ENCODE measurements at regions not wholly inside any gene's neighbourhood (a gene's known extent, or its start where the extent isn't known, plus 50 kb on each side); places are given as distances from the start of the nearest gene placed in this dataset.

DNA sequence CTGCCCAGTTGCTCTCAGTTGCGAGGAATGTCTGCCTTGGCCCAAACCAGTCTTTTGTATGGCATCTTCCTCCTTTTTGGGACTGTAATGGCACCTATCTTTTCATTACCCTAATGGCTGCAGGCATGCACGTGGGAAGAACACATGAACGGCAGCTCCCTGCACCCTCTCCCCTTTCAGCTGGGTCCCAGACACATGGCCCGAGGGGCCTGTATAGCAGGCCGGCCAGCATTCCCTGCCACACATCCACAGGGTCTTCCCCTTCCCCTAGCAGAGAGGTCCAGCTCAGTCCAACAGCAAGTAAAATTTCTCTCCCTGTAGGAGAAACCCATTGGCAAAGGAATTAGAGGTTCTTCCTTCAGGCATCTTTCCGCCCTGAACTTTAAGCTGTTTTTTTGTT lies 829.1 kb upstream of the AGA start:
- TF ChIP-seq, protein P1, sequence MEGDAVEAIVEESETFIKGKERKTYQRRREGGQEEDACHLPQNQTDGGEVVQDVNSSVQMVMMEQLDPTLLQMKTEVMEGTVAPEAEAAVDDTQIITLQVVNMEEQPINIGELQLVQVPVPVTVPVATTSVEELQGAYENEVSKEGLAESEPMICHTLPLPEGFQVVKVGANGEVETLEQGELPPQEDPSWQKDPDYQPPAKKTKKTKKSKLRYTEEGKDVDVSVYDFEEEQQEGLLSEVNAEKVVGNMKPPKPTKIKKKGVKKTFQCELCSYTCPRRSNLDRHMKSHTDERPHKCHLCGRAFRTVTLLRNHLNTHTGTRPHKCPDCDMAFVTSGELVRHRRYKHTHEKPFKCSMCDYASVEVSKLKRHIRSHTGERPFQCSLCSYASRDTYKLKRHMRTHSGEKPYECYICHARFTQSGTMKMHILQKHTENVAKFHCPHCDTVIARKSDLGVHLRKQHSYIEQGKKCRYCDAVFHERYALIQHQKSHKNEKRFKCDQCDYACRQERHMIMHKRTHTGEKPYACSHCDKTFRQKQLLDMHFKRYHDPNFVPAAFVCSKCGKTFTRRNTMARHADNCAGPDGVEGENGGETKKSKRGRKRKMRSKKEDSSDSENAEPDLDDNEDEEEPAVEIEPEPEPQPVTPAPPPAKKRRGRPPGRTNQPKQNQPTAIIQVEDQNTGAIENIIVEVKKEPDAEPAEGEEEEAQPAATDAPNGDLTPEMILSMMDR (IDR thresholded peaks at IDR 0.05; ENCODE audit: low read depth, low read length), result no peak
- DNase-seq (ENCODE audit: extremely low read depth, low read depth), result no peak

DNA sequence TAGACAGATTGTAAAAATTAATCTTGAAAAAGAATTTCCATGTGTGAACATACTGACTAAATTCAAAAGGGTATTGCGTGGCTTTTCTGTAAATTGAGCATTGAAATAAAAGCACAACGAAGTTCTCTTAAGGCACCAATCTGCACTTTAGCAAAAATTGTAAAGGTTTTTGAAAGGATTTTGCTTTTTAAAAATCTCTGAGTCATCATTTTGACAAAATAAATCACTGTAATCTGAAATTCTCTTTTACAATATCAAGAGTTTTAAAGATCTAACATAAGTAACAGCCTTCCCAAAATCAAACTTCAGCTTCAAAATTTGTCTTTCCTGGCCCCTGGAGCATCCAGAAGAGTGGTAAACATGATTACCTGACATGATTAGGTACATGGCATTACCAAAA lies 830.9 kb upstream of the AGA start:
- DNase-seq (ENCODE audit: extremely low read depth, low read depth), result no peak
- TF ChIP-seq, protein P1 (IDR thresholded peaks at IDR 0.05; ENCODE audit: low read depth, low read length), result no peak

- no peak for DNase-seq (ENCODE audit: extremely low read depth, low read depth)
- TF ChIP-seq, protein P1 (IDR thresholded peaks at IDR 0.05; ENCODE audit: low read depth, low read length), result no peak
Measured at GRCh38 chr4:178275671-178276360, 833.6 kb upstream of the AGA start.

DNA sequence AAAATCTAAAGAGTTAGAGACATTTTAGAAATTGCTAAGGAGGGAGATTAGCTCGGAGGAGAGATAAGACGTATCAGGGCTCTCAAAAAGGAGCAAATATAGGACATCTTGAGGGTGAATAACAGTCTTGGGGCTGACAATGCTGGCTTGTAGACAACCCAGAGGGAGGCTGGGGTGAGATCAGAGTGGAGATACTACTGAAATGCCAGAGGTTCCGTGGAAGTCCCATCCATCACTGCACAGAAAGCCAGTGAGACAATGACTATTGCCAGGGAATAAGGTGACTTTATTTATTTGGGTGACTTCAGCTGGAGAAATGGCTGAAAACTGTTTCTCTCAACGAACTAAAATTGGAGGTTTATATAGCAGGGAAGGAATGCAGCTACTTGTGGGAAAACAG lies 838.1 kb upstream of the AGA start:
- TF ChIP-seq, protein P1 (IDR thresholded peaks at IDR 0.05; ENCODE audit: low read depth, low read length), result no peak
- no peak for DNase-seq (ENCODE audit: extremely low read depth, low read depth)

- TF ChIP-seq, protein P1 (IDR thresholded peaks at IDR 0.05; ENCODE audit: low read depth, low read length), result no peak
- no peak for DNase-seq (ENCODE audit: extremely low read depth, low read depth)
Measured at GRCh38 chr4:178288462-178288861, 846.2 kb upstream of the AGA start.

GRCh38 chr4:178293601-178294000 lies 851.4 kb upstream of the AGA start:
- DNase-seq (ENCODE audit: extremely low read depth, low read depth), result no peak
- TF ChIP-seq, protein P1 (IDR thresholded peaks at IDR 0.05; ENCODE audit: low read depth, low read length), result no peak

DNA sequence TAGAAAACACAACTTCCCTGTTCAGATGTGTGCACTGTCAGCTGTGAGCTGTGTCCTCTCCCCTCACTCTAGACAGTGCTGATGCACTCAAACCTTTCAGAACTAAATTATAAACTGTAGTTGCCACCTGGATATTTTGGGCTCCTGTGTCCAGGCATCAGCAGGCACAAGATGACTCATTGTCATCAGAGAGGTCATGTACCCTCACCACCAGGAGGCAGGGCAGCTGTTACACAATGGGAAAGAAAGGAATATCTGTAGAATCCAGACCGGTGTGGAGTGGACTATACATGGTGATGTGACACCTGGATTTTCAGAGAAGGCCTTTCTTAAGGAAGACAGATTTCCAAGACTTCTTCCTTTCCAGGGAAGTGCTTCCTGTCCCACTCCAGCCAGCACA lies 854.4 kb upstream of the AGA start:
- TF ChIP-seq, protein P1 (IDR thresholded peaks at IDR 0.05; ENCODE audit: low read depth, low read length), result no peak
- DNase-seq (ENCODE audit: extremely low read depth, low read depth), result no peak
